HEK293T (cell line): ENCODE measurements at regions not wholly inside any gene's neighbourhood (a gene's known extent, or its start where the extent isn't known, plus 50 kb on each side); places are given as distances from the start of the nearest gene placed in this dataset.

Experiments
- ARNT ChIP-seq: fragments of 450-650 bp; IDR thresholded peaks from 2 replicates; pipeline ENCODE4 v1.6.1; 2017; ENCODE audit warnings: mild to moderate bottlenecking
- ELF4 ChIP-seq: fragments of 450-650 bp; IDR thresholded peaks from 2 replicates; pipeline ENCODE4 v1.6.1; 2017; ENCODE audit warnings: antibody characterized with exemption
- LEF1 ChIP-seq: fragments of 450-650 bp; IDR thresholded peaks from 2 replicates; pipeline ENCODE4 v1.6.1; 2017; ENCODE audit warnings: mild to moderate bottlenecking, borderline replicate concordance
- SUZ12 ChIP-seq: fragments of 450-650 bp; IDR thresholded peaks from 2 replicates; pipeline ENCODE4 v1.6.1; 2016; ENCODE audit warnings: mild to moderate bottlenecking

DNA sequence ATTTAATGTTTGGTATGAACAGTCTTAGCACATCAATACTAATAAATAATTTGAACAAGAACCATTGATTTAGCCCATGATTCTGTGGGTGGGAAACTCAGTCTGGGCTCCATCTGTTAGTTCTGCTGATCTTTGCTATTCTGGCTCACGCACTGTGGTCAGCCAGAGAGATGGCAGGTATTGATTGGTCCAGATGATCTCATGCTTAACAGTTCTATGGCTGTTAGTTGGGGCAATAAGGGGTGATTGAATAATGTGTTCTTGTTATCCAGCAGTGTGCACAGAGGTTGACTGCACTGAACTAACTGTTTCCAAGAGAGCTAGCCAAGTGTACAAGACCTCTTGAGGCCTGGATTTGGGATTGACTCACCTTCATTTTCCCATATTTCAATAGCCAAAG lies 824.3 kb downstream of the SEMA5A start:
- TF ChIP-seq ELF4 = no peak
- no peak for TF ChIP-seq SUZ12
- no peak for TF ChIP-seq LEF1
- TF ChIP-seq ARNT = no peak
